GM12801 (cell line): ENCODE measurements at regions not wholly inside any gene's neighbourhood (a gene's known extent, or its start where the extent isn't known, plus 50 kb on each side); places are given as distances from the start of the nearest gene placed in this dataset.

Experiments
- CTCF ChIP-seq: IDR thresholded peaks from one replicate; pipeline ENCODE4 v1.5.1; 2011; ENCODE audit warnings: control low read depth; ENCODE audit not compliant: insufficient read length; ENCODE audit errors: extremely low read depth

- no peak for TF ChIP-seq CTCF
Observed at GRCh38 chr4:123619326-123619725, 222.7 kb downstream of the SPRY1 start.

- no peak for TF ChIP-seq CTCF
Observed at GRCh38 chr4:123619895-123620294, 223.3 kb downstream of the SPRY1 start.

GRCh38 chr4:123621072-123621705 is 224.6 kb downstream of the SPRY1 start:
- no peak for TF ChIP-seq CTCF

- TF ChIP-seq CTCF, result no peak
Observed at GRCh38 chr4:123622572-123622971, 226.0 kb downstream of the SPRY1 start.

- TF ChIP-seq CTCF, result no peak
Observed at GRCh38 chr4:123623611-123624010, 227.0 kb downstream of the SPRY1 start.

GRCh38 chr4:123624959-123625358 is 228.4 kb downstream of the SPRY1 start:
- TF ChIP-seq CTCF, result no peak

- TF ChIP-seq CTCF, result no peak
Observed at GRCh38 chr4:123628288-123628687, 231.7 kb downstream of the SPRY1 start.
